ENCODE measurements at regions not wholly inside any gene's neighbourhood (a gene's known extent, or its start where the extent isn't known, plus 50 kb on each side); places are given as distances from the start of the nearest gene placed in this dataset.

DNA sequence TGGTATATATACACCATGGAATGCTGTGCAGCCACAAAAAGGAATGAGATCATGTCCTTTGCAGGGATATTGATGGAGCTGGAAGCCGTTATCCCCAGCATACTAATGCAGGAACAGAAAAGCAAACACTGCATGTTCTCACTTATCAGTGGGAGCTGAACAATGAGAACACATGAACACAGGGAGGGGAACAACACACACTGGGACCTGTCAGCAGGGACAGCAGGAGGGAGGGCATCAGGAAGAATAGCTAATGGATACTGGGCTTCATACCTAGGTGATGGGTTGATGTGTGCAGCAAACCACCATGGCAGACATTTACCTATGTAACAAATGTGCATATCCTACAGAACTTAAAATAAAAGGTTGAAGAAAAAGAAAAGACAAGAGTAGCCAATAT lies 81.1 kb upstream of the ADAD1 start:
- Histone ChIP-seq H3K27me3 (ENCODE audit: insufficient read depth, low read length) (no peaks in the 10 kb centered on the region), H3K79me2 (ENCODE audit: control insufficient read depth, insufficient read depth, low read length, unreplicated experiment) (no peaks in the 10 kb centered on the region), H3K4me3 (ENCODE audit: low read depth, low read length) (no peak overlapping the region), H2AFZ (ENCODE audit: low read length, unreplicated experiment) (no peak overlapping the region), H3K27ac (ENCODE audit: low read depth, low read length) (no peak overlapping the region), H3K4me1 (ENCODE audit: control insufficient read depth, insufficient read depth, low read length, unreplicated experiment) (no peaks in the 10 kb centered on the region), H3K36me3 (ENCODE audit: insufficient read depth, low read length) (peaks cover 10% of the 10 kb centered on the region; the same call in 1 of the 2 replicates)

DNA sequence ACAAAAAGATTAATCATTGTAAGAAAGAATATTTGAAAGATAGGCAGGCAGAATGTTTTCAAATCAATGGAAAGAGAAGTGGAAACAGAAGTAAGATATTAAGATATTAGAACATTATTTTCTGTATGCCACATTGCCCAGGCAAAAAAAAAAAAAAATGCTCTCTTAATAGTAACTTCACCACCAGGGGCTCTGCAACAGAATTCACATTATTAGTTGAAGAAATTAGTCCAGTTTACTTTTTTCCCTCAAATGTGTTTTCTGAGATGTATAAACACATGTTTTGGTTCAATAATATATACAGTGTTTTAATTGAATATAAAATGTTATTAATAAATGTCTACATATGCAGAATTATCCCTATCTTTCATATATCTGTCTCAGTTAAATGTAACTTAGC lies 78.0 kb upstream of the ADAD1 start:
- no peak overlapping the region for H2AFZ ChIP-seq (ENCODE audit: low read length, unreplicated experiment)
- no peaks in the 10 kb centered on the region for H3K79me2 ChIP-seq (ENCODE audit: control insufficient read depth, insufficient read depth, low read length, unreplicated experiment)
- H3K36me3 ChIP-seq (ENCODE audit: insufficient read depth, low read length) = 0 out of 2 replicates have a peak, but pooled peaks cover 3% of the 10 kb centered on the region
- H3K27ac ChIP-seq (ENCODE audit: low read depth, low read length) = no peak overlapping the region
- H3K27me3 ChIP-seq (ENCODE audit: insufficient read depth, low read length) = no peaks in the 10 kb centered on the region
- H3K4me3 ChIP-seq (ENCODE audit: low read depth, low read length) = no peak overlapping the region
- H3K4me1 ChIP-seq (ENCODE audit: control insufficient read depth, insufficient read depth, low read length, unreplicated experiment) = no peaks in the 10 kb centered on the region

DNA sequence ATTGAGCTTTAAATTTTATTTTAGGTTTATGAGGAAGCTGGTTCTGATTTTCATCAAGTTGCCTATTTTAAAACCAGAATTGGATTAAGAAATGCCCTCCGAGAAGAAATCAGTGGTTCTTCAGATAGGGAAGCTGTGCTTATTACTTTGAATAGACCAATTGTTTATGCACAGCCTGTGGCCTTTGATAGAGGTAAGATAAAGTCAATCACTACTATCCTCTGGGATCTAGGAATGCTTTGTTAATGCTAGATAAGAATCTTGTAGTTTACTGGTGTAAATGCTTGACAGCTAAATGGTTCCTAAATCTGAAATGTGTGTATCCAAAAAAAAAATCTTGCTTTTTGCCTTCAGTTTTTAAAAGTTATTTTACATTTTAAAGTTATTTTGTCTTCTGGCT lies 73.0 kb upstream of the ADAD1 start:
- no peak overlapping the region for H2AFZ ChIP-seq (ENCODE audit: low read length, unreplicated experiment)
- no peak overlapping the region for H3K4me3 ChIP-seq (ENCODE audit: low read depth, low read length)
- peaks cover 6% of the 10 kb centered on the region for H3K4me1 ChIP-seq (ENCODE audit: control insufficient read depth, insufficient read depth, low read length, unreplicated experiment)
- no peaks in the 10 kb centered on the region for H3K79me2 ChIP-seq (ENCODE audit: control insufficient read depth, insufficient read depth, low read length, unreplicated experiment)
- no peak overlapping the region for H3K27ac ChIP-seq (ENCODE audit: low read depth, low read length)
- no peaks in the 10 kb centered on the region for H3K27me3 ChIP-seq (ENCODE audit: insufficient read depth, low read length)
- H3K36me3 ChIP-seq (ENCODE audit: insufficient read depth, low read length) = 0 out of 2 replicates have a peak, but pooled peaks cover 3% of the 10 kb centered on the region

DNA sequence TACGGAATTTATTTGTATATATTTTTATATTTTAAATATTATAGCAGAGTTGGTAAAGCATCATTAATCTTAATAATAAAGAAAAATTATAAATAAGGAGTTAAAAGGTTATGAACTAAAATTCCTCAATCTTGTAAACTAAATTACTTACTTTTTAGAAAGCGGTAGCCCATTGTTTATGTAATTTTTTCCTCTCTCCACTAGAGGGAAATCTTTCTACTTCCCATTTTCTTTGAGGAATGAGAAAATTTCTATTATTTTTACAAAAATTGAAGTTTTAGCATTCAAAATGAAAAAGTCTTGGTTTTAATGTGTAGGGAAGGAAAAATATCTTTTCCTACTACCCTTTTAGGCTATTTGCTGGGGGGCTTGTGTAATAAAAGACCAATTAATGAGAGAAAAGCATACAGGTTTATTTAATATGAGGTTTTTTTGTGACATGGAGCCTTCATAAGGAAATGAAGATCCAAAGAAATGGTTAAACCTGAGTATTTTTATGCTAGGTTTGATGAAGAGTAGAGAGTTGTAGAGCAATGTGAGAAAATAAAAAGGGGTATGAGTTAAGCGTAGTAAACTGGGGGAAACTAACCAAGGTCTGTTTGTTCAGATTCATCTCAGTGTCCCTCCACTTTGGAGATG lies 68.7 kb upstream of the ADAD1 start:
- H3K36me3 ChIP-seq (ENCODE audit: insufficient read depth, low read length) = no peaks in the 10 kb centered on the region
- H2AFZ ChIP-seq (ENCODE audit: low read length, unreplicated experiment) = no peak overlapping the region
- H3K79me2 ChIP-seq (ENCODE audit: control insufficient read depth, insufficient read depth, low read length, unreplicated experiment) = no peaks in the 10 kb centered on the region
- H3K4me3 ChIP-seq (ENCODE audit: low read depth, low read length) = no peak overlapping the region
- no peak overlapping the region for H3K27ac ChIP-seq (ENCODE audit: low read depth, low read length)
- peaks cover 16% of the 10 kb centered on the region for H3K4me1 ChIP-seq (ENCODE audit: control insufficient read depth, insufficient read depth, low read length, unreplicated experiment)
- no peaks in the 10 kb centered on the region for H3K27me3 ChIP-seq (ENCODE audit: insufficient read depth, low read length)

DNA sequence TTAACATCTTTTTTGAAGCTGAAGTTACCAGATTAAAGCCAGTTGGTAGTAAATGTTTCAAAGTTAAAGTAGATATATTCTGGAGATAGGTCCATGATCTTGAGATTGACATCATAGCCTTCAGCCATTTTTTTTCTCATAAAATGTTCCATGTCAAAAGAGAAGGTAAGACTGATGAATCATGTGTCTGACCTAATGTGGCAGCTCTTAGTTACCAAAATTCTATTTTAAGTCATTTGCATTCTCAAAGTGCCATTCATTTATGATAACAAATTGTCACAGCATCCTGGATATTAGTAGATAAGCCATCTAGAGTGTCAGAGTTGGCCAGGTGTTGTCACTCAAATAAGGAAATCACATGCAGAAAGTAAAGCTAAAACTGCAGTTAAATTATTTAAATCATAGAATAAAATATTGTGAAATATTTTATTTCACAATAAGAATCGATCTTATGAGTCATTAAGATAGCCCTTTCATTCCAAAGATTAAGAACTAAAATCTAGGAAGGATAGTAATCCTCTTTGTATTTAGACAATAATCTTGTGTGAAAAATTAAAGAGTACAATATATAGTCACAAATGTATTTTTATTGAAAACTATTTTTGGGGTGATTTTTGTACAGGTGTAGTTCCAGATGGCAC lies 65.7 kb upstream of the ADAD1 start:
- no peak overlapping the region for H3K4me3 ChIP-seq (ENCODE audit: low read depth, low read length)
- H3K36me3 ChIP-seq (ENCODE audit: insufficient read depth, low read length) = no peaks in the 10 kb centered on the region
- H3K79me2 ChIP-seq (ENCODE audit: control insufficient read depth, insufficient read depth, low read length, unreplicated experiment) = no peaks in the 10 kb centered on the region
- peaks cover 11% of the 10 kb centered on the region for H3K4me1 ChIP-seq (ENCODE audit: control insufficient read depth, insufficient read depth, low read length, unreplicated experiment)
- H3K27me3 ChIP-seq (ENCODE audit: insufficient read depth, low read length) = no peaks in the 10 kb centered on the region
- peak overlapping the region; percentile 23 for H2AFZ ChIP-seq (ENCODE audit: low read length, unreplicated experiment)
- peak overlapping the region; percentile 21 for H3K27ac ChIP-seq (ENCODE audit: low read depth, low read length)

DNA sequence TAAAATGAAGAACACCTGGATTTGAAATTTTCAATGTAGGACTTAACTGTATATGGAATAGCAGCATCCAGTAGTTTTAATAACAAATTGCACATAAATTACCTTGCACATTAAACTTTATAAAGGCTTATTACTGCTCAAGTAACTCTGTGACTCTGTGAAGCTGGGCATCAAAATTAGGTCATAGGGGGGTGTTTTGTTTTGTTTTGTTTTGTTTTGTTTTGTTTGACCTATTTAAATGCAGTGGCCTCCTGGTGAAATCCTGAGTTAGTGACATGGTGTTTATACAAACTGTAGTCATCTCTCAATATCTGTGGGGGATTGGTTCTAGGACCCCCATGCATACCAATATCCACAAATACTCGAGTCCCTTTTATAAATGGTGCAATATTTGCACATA lies 51.9 kb upstream of the ADAD1 start:
- Histone ChIP-seq H3K4me3 (ENCODE audit: low read depth, low read length) (no peak overlapping the region), H3K27me3 (ENCODE audit: insufficient read depth, low read length) (no peaks in the 10 kb centered on the region)

DNA sequence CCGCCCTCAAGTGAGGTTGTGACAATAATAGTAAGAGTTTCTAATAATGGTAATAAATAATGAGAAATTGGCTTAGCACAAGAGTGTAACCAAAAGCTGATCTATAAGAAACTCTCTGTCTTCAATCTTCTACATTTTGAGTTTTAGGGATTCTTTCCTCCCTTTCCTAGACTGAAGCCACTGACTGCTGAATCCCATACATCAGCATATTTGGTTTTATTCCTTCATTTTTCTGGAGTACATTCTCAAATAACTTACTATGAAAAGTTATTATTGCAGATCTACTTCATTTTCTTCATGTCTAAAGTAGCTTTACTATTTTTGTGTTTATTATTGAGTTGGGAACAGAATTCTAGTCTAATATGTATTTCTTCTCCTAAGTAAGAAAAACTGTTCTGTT lies 49.9 kb upstream of the ADAD1 start:
- H2AFZ ChIP-seq (ENCODE audit: low read length, unreplicated experiment) = no peak overlapping the region
- H3K4me1 ChIP-seq (ENCODE audit: control insufficient read depth, insufficient read depth, low read length, unreplicated experiment) = no peaks in the 10 kb centered on the region
- no peaks in the 10 kb centered on the region for H3K79me2 ChIP-seq (ENCODE audit: control insufficient read depth, insufficient read depth, low read length, unreplicated experiment)
- peaks cover 11% of the 10 kb centered on the region; the same call in 1 of the 2 replicates for H3K36me3 ChIP-seq (ENCODE audit: insufficient read depth, low read length)
- no peak overlapping the region for H3K4me3 ChIP-seq (ENCODE audit: low read depth, low read length)
- H3K27me3 ChIP-seq (ENCODE audit: insufficient read depth, low read length) = no peaks in the 10 kb centered on the region
- no peak overlapping the region for H3K27ac ChIP-seq (ENCODE audit: low read depth, low read length)

More for the DNA sequence above, 51.9 kb upstream of the ADAD1 start:
- no peaks in the 10 kb centered on the region for H3K4me1 ChIP-seq (ENCODE audit: control insufficient read depth, insufficient read depth, low read length, unreplicated experiment)
- no peak overlapping the region for H3K27ac ChIP-seq (ENCODE audit: low read depth, low read length)
- 0 out of 2 replicates have a peak, but pooled peaks cover 6% of the 10 kb centered on the region for H3K36me3 ChIP-seq (ENCODE audit: insufficient read depth, low read length)
- H3K79me2 ChIP-seq (ENCODE audit: control insufficient read depth, insufficient read depth, low read length, unreplicated experiment) = no peaks in the 10 kb centered on the region
- no peak overlapping the region for H2AFZ ChIP-seq (ENCODE audit: low read length, unreplicated experiment)

Data from ACC112 (cell line).